WTC11 (cell line): ENCODE measurements at regions not wholly inside any gene's neighbourhood (a gene's known extent, or its start where the extent isn't known, plus 50 kb on each side); places are given as distances from the start of the nearest gene placed in this dataset.

ENCODE experiments used
- TF ChIP-seq, protein P1 (sequence below): sonication (generic); formaldehyde crosslinking; IDR thresholded peaks from 2 replicates; pipeline ENCODE4 v1.8.0; 2023; ENCODE audit warnings: mild to moderate bottlenecking, missing genetic modification reagents
- TF ChIP-seq, protein P2 (sequence below): sonication (generic); formaldehyde crosslinking; conservative IDR thresholded peaks from 2 replicates; pipeline ENCODE4 v1.8.1; 2022; ENCODE audit warnings: mild to moderate bottlenecking, missing genetic modification reagents

DNA sequence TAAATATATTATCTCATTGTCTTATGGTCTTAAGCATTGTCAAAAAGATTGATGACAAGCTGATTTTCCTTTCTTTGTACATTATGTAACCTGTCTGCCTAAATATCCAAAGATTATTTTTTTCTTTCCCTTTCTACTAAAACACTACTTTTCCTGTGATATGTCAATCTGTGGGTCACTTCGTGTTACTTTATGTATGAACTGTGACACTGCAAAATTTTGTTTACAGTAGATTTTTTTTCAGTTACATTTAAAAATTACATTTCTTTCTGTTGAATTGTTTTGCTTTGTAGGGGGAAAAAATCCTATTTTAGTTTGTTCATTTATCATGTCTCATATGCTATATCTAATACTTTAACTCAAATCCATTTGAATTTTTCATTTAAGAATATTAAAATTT is 392.3 kb upstream of the ATXN7L3B start:
- TF ChIP-seq, protein P1, sequence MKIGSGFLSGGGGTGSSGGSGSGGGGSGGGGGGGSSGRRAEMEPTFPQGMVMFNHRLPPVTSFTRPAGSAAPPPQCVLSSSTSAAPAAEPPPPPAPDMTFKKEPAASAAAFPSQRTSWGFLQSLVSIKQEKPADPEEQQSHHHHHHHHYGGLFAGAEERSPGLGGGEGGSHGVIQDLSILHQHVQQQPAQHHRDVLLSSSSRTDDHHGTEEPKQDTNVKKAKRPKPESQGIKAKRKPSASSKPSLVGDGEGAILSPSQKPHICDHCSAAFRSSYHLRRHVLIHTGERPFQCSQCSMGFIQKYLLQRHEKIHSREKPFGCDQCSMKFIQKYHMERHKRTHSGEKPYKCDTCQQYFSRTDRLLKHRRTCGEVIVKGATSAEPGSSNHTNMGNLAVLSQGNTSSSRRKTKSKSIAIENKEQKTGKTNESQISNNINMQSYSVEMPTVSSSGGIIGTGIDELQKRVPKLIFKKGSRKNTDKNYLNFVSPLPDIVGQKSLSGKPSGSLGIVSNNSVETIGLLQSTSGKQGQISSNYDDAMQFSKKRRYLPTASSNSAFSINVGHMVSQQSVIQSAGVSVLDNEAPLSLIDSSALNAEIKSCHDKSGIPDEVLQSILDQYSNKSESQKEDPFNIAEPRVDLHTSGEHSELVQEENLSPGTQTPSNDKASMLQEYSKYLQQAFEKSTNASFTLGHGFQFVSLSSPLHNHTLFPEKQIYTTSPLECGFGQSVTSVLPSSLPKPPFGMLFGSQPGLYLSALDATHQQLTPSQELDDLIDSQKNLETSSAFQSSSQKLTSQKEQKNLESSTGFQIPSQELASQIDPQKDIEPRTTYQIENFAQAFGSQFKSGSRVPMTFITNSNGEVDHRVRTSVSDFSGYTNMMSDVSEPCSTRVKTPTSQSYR (CRISPR knock-in tag): no peak
- TF ChIP-seq, protein P2, sequence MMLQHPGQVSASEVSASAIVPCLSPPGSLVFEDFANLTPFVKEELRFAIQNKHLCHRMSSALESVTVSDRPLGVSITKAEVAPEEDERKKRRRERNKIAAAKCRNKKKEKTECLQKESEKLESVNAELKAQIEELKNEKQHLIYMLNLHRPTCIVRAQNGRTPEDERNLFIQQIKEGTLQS (CRISPR knock-in tag): no peak
